WTC11 (cell line): ENCODE measurements at regions not wholly inside any gene's neighbourhood (a gene's known extent, or its start where the extent isn't known, plus 50 kb on each side); places are given as distances from the start of the nearest gene placed in this dataset.

Source experiments
- ATAC-seq: fragments of 200-7000 bp; cut with Tn5 transposase; 2 replicates; pipeline ENCODE4 v1.10.0; 2021; ENCODE audit warnings: mild to moderate bottlenecking, moderate library complexity
- CTCF ChIA-PET: fragments of 300-600 bp; sonication (Branson Sonifier 250); formaldehyde crosslinking; loops from one replicate; lab custom pipeline; 2021; ENCODE audit warnings: antibody characterized with exemption; lab: Charles Lee
- POLR2A ChIA-PET: fragments of 350-600 bp; sonication (Branson Sonifier 250); formaldehyde crosslinking; loops from one replicate; lab custom pipeline; 2021; ENCODE audit warnings: antibody characterized with exemption; lab: Charles Lee
- DNase-seq: peaks from one replicate; pipeline ENCODE4 v3.0.0; 2021; ENCODE audit warnings: low spot score
- H3K27ac Mint-ChIP-seq: 2 replicates; pipeline ENCODE4 v1.8.0; 2021; ENCODE audit warnings: mixed read lengths
- H3K27me3 Mint-ChIP-seq: 2 replicates; pipeline ENCODE4 v1.8.0; 2021; ENCODE audit warnings: low read depth, mild to moderate bottlenecking, moderate library complexity, mixed read lengths
- H3K36me3 Mint-ChIP-seq: 2 replicates; pipeline ENCODE4 v1.8.0; 2021; ENCODE audit warnings: mixed read lengths
- H3K4me1 Mint-ChIP-seq: 2 replicates; pipeline ENCODE4 v1.8.0; 2022; ENCODE audit warnings: mixed read lengths
- H3K4me3 Mint-ChIP-seq: 2 replicates; pipeline ENCODE4 v1.8.0; 2021; ENCODE audit warnings: mild to moderate bottlenecking, moderate library complexity, mixed read lengths
- H3K9me3 Mint-ChIP-seq: 2 replicates; pipeline ENCODE4 v1.8.0; 2021; ENCODE audit warnings: mixed read lengths
- ATF1 ChIP-seq: sonication (generic); formaldehyde crosslinking; IDR thresholded peaks from 2 replicates; pipeline ENCODE4 v1.8.1; 2023; ENCODE audit warnings: mild to moderate bottlenecking, moderate library complexity, missing genetic modification reagents
- E2F1 ChIP-seq: sonication (generic); formaldehyde crosslinking; IDR thresholded peaks from 2 replicates; pipeline ENCODE4 v1.8.0; 2022; ENCODE audit warnings: mild to moderate bottlenecking, missing genetic modification reagents
- ETV6 ChIP-seq: sonication (generic); formaldehyde crosslinking; IDR thresholded peaks from 2 replicates; pipeline ENCODE4 v1.8.1; 2022; ENCODE audit warnings: mild to moderate bottlenecking, missing genetic modification reagents
- FOXJ3 ChIP-seq: sonication (generic); formaldehyde crosslinking; IDR thresholded peaks from 2 replicates; pipeline ENCODE4 v1.9.0; 2021; ENCODE audit warnings: missing genetic modification reagents, mild to moderate bottlenecking, borderline replicate concordance
- HMGXB4 ChIP-seq: sonication (generic); formaldehyde crosslinking; IDR thresholded peaks from 2 replicates; pipeline ENCODE4 v1.8.1; 2023; ENCODE audit warnings: mild to moderate bottlenecking, moderate library complexity, missing genetic modification reagents
- IRF1 ChIP-seq: sonication (generic); formaldehyde crosslinking; IDR thresholded peaks from 2 replicates; pipeline ENCODE4 v1.8.0; 2023; ENCODE audit warnings: missing genetic modification reagents
- JUN ChIP-seq: sonication (generic); formaldehyde crosslinking; IDR thresholded peaks from 2 replicates; pipeline ENCODE4 v1.8.0; 2023; ENCODE audit warnings: mild to moderate bottlenecking, missing genetic modification reagents
- NFE2L1 ChIP-seq: sonication (generic); formaldehyde crosslinking; IDR thresholded peaks from 2 replicates; pipeline ENCODE4 v1.8.1; 2023; ENCODE audit warnings: missing genetic modification reagents
- OVOL2 ChIP-seq: fragments of 250-450 bp; sonication (Bioruptor Pico); IDR thresholded peaks from 2 replicates; pipeline ENCODE4 v1.9.0; 2021; ENCODE audit warnings: mild to moderate bottlenecking, borderline replicate concordance
- PREB ChIP-seq: sonication (generic); formaldehyde crosslinking; IDR thresholded peaks from 2 replicates; pipeline ENCODE4 v1.8.1; 2022; ENCODE audit warnings: mild to moderate bottlenecking, missing genetic modification reagents, moderate library complexity, borderline replicate concordance
- RELA ChIP-seq: sonication (generic); formaldehyde crosslinking; IDR thresholded peaks from 2 replicates; pipeline ENCODE4 v1.8.1; 2022; ENCODE audit warnings: missing genetic modification reagents, mild to moderate bottlenecking, borderline replicate concordance
- SMAD3 ChIP-seq: sonication (generic); formaldehyde crosslinking; IDR thresholded peaks from 2 replicates; pipeline ENCODE4 v1.8.0; 2022; ENCODE audit warnings: missing genetic modification reagents, mild to moderate bottlenecking, borderline replicate concordance
- SOX15 ChIP-seq: fragments of 250-450 bp; sonication (Bioruptor Pico); IDR thresholded peaks from 2 replicates; pipeline ENCODE4 v1.9.0; 2021; ENCODE audit warnings: mild to moderate bottlenecking
- STAT6 ChIP-seq: sonication (generic); formaldehyde crosslinking; conservative IDR thresholded peaks from 2 replicates; pipeline ENCODE4 v1.8.1; 2023; ENCODE audit warnings: mild to moderate bottlenecking, low read depth, missing genetic modification reagents, moderate library complexity
- TEAD4 ChIP-seq: sonication (generic); formaldehyde crosslinking; IDR thresholded peaks from 2 replicates; pipeline ENCODE4 v1.8.0; 2022; ENCODE audit warnings: mild to moderate bottlenecking, missing genetic modification reagents
- ZBTB21 ChIP-seq: sonication (generic); formaldehyde crosslinking; IDR thresholded peaks from 2 replicates; pipeline ENCODE4 v1.8.1; 2023; ENCODE audit warnings: mild to moderate bottlenecking, missing genetic modification reagents, borderline replicate concordance
- ZNF416 ChIP-seq: fragments of 250-450 bp; sonication (Bioruptor Pico); IDR thresholded peaks from 2 replicates; pipeline ENCODE4 v1.9.0; 2021; ENCODE audit warnings: mild to moderate bottlenecking, inconsistent platforms
- TF ChIP-seq, protein P1 (sequence below): sonication (generic); formaldehyde crosslinking; IDR thresholded peaks from 2 replicates; pipeline ENCODE4 v1.8.1; 2023; ENCODE audit warnings: mild to moderate bottlenecking, missing genetic modification reagents, borderline replicate concordance

DNA sequence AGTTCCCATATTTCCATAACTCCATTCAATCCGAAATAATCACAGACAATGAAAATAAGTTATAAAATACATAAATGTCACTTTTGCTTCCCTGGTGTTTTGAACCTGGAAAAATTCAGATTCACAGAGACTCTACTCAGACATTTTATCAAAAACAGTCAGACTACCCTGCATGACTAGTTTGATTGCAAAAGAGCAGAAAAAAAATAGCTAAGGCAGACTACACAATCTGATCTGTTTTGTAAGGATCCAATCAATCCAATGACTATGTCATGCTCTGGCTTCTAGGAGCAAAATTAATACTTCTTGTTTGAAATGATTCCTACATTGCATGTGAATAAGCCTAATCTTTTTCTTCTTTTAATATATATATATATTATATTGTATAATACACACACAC is 1262.6 kb downstream of the EFNA5 start:
- Mint-ChIP-seq H3K27ac (no peak overlapping the region), H3K27me3 (no peaks in the 10 kb centered on the region), H3K4me1 (no peaks in the 10 kb centered on the region), H3K9me3 (no peaks in the 10 kb centered on the region), H3K4me3 (no peak overlapping the region), H3K36me3 (no peaks in the 10 kb centered on the region)
- POLR2A ChIA-PET, result no interaction called here
- DNase-seq (no peak), ATAC-seq (no peak)
- TF ChIP-seq HMGXB4, result no peak
- TF ChIP-seq STAT6 (CRISPR knock-in tag), result no peak
- TF ChIP-seq, protein P1, sequence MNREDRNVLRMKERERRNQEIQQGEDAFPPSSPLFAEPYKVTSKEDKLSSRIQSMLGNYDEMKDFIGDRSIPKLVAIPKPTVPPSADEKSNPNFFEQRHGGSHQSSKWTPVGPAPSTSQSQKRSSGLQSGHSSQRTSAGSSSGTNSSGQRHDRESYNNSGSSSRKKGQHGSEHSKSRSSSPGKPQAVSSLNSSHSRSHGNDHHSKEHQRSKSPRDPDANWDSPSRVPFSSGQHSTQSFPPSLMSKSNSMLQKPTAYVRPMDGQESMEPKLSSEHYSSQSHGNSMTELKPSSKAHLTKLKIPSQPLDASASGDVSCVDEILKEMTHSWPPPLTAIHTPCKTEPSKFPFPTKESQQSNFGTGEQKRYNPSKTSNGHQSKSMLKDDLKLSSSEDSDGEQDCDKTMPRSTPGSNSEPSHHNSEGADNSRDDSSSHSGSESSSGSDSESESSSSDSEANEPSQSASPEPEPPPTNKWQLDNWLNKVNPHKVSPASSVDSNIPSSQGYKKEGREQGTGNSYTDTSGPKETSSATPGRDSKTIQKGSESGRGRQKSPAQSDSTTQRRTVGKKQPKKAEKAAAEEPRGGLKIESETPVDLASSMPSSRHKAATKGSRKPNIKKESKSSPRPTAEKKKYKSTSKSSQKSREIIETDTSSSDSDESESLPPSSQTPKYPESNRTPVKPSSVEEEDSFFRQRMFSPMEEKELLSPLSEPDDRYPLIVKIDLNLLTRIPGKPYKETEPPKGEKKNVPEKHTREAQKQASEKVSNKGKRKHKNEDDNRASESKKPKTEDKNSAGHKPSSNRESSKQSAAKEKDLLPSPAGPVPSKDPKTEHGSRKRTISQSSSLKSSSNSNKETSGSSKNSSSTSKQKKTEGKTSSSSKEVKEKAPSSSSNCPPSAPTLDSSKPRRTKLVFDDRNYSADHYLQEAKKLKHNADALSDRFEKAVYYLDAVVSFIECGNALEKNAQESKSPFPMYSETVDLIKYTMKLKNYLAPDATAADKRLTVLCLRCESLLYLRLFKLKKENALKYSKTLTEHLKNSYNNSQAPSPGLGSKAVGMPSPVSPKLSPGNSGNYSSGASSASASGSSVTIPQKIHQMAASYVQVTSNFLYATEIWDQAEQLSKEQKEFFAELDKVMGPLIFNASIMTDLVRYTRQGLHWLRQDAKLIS (CRISPR knock-in tag), result no peak
- no peak for TF ChIP-seq ATF1 (CRISPR knock-in tag)
- no peak for TF ChIP-seq TEAD4
- no peak for TF ChIP-seq OVOL2 (CRISPR knock-in tag)
- no peak for TF ChIP-seq ETV6 (CRISPR knock-in tag)
- no peak for TF ChIP-seq E2F1
- TF ChIP-seq PREB (CRISPR knock-in tag), result no peak
- no peak for TF ChIP-seq ZBTB21
- TF ChIP-seq JUN (CRISPR knock-in tag), result no peak
- TF ChIP-seq SOX15, result no peak
- no peak for TF ChIP-seq NFE2L1 (CRISPR knock-in tag)
- TF ChIP-seq FOXJ3 (CRISPR knock-in tag), result no peak
- no peak for TF ChIP-seq IRF1 (CRISPR knock-in tag)
- no peak for TF ChIP-seq SMAD3 (CRISPR knock-in tag)
- no peak for TF ChIP-seq ZNF416 (CRISPR knock-in tag)
- no peak for TF ChIP-seq RELA (CRISPR knock-in tag)
- CTCF ChIA-PET, result no interaction called here
